OCI-LY7 (cell line): ENCODE measurements at regions not wholly inside any gene's neighbourhood (a gene's known extent, or its start where the extent isn't known, plus 50 kb on each side); places are given as distances from the start of the nearest gene placed in this dataset.

ENCODE experiments used
- CTCF ChIP-seq: fragments of 200-600 bp; sonication (generic); conservative IDR thresholded peaks from 2 replicates; pipeline ENCODE4 v1.5.1; 2014; ENCODE audit warnings: mild to moderate bottlenecking, antibody characterized with exemption, low read length, moderate library complexity, mixed read lengths
- EZH2phosphoT487 ChIP-seq: fragments of 200-600 bp; sonication (generic); IDR thresholded peaks from 2 replicates; pipeline ENCODE4 v1.6.1; 2018; ENCODE audit warnings: low read depth, borderline replicate concordance, mild to moderate bottlenecking, mixed run types, antibody characterized with exemption, low read length, moderate library complexity, mixed read lengths

- no peak for TF ChIP-seq CTCF
- no peak for TF ChIP-seq EZH2phosphoT487
Measured at GRCh38 chr13:34224877-34225276, 406.9 kb downstream of the RFC3 start.
